ENCODE measurements at regions not wholly inside any gene's neighbourhood (a gene's known extent, or its start where the extent isn't known, plus 50 kb on each side); places are given as distances from the start of the nearest gene placed in this dataset.
"Not testable (repeated sequence)": the region's sequence is repeated elsewhere in the genome, so short reads cannot be mapped to it uniquely, and the experiment has no call there.

DNA sequence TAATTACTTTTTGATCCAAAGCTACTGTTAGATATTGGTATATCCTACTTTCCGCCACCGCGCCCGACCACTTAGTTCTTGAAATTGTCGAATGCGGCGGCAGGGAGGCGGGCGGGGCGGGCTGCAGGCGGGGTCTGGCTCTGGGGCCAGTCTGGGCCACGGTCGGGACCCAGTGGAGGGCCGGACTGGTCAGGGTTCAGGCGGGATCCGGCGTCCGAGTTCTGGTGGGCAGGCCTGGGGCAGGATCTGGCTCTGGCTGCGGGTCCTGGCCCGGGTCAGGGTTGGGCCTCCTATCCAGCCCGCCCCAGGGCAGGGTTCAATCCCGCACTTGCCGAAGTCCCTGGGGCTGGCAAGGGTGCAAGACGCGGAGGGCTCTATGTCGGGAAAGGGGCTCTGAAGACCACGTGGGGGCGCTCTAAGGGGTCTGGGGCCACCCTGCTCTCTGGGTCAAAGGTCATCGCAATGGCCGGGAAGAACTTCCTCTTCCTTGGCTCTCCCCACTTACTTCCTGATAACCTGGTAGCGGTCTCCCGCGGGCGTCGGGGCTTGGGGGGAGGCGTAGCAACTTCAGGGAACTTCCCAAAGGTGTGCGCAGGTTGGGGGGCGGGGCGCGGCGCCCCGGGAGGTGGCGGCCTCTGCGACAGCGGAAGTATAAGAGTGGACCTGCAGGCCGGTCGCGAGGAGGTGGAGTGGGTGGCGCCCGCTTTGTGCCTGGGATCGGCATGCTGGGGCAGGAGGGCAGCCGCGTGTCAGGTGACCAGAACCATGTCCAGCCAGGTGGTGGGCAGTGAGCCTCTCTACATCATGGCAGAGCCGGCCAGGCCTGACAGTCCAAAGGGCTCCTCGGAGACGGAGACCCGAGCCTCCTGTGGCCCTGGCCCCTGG, 83.4 kb downstream of the MRPL57 start:
- WGBS, 2 donors: 96 to 97% methylated on average over 57 of the region's 57 CpGs
- no peaks in the 10 kb centered on the region for H3K9me3 ChIP-seq (ENCODE audit: control insufficient read depth in 4 of 4, insufficient read depth in 3 of 4, low read length in 3 of 4)
- H3K27me3 ChIP-seq (ENCODE audit: control insufficient read depth in 3 of 3, insufficient read depth in 3 of 3, low read length in 2 of 3): no peaks in the 10 kb centered on the region
- no peak overlapping the region for H3K27ac ChIP-seq (ENCODE audit: low read depth in 1 of 2, low read length in 1 of 2)
- DNase-seq: no peak
- TF ChIP-seq, protein P1, sequence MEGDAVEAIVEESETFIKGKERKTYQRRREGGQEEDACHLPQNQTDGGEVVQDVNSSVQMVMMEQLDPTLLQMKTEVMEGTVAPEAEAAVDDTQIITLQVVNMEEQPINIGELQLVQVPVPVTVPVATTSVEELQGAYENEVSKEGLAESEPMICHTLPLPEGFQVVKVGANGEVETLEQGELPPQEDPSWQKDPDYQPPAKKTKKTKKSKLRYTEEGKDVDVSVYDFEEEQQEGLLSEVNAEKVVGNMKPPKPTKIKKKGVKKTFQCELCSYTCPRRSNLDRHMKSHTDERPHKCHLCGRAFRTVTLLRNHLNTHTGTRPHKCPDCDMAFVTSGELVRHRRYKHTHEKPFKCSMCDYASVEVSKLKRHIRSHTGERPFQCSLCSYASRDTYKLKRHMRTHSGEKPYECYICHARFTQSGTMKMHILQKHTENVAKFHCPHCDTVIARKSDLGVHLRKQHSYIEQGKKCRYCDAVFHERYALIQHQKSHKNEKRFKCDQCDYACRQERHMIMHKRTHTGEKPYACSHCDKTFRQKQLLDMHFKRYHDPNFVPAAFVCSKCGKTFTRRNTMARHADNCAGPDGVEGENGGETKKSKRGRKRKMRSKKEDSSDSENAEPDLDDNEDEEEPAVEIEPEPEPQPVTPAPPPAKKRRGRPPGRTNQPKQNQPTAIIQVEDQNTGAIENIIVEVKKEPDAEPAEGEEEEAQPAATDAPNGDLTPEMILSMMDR (IDR thresholded peaks at IDR 0.05; ENCODE audit: control extremely low read depth, extremely low read depth): no peak
- H3K4me3 ChIP-seq: no peak overlapping the region
- no peak for ATAC-seq (ENCODE audit: insufficient read depth, low FRiP score)
- H3K36me3 ChIP-seq (ENCODE audit: control insufficient read depth in 4 of 4, insufficient read depth in 4 of 4, low read length in 4 of 4): no peaks in the 10 kb centered on the region
- H3K9ac ChIP-seq (ENCODE audit: insufficient read depth in 1 of 2, low read length in 2 of 2): no peak overlapping the region
- peaks cover 0 to 3% (median 0%) of the 10 kb centered on the region in 5 donors for H3K4me1 ChIP-seq (ENCODE audit: control insufficient read depth in 5 of 5, insufficient read depth in 5 of 5, low read length in 5 of 5)

DNA sequence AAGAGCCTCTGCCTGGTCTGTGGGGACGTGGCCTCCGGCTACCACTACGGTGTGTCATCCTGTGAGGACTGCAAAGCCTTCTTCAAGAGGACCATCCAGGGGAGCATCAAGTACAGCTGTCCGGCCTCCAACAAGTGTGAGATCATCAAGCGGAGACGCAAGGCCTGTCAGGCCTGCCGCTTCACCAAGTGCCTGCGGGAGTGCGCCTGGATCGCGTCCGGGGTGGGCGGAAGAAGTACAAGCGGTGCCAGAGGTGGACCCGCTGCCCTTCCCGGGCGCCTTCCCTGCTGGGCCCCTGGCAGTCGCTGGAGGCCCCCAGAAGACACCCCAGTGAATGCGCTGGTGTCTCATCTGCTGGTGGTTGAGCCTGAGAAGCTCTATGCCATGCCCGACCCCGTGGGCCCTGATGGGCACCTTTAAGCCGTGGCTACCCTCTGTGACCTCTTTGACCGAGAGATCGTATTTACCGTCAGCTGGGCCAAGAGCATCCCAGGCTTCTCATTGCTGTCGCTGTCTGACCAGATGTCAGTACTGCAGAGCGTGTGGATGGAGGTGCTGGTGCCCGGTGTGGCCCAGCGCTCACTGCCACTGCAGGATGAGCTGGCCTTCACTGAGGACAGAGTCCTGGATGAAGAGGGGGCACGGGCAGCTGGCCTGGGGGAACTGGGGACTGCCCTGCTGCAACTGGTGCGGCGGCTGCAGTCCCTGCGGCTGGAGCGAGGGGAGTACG, 84.3 kb downstream of the MRPL57 start:
- not testable (repeated sequence) for H3K9ac ChIP-seq (ENCODE audit: insufficient read depth in 1 of 2, low read length in 2 of 2); H3K27me3 ChIP-seq (ENCODE audit: control insufficient read depth in 3 of 3, insufficient read depth in 3 of 3, low read length in 2 of 3); H3K36me3 ChIP-seq (ENCODE audit: control insufficient read depth in 4 of 4, insufficient read depth in 4 of 4, low read length in 4 of 4); H3K9me3 ChIP-seq (ENCODE audit: control insufficient read depth in 4 of 4, insufficient read depth in 3 of 4, low read length in 3 of 4); H3K4me3 ChIP-seq; ATAC-seq (ENCODE audit: insufficient read depth, low FRiP score); H3K27ac ChIP-seq (ENCODE audit: low read depth in 1 of 2, low read length in 1 of 2); H3K4me1 ChIP-seq (ENCODE audit: control insufficient read depth in 5 of 5, insufficient read depth in 5 of 5, low read length in 5 of 5); DNase-seq
- WGBS, 2 donors: 97 to 98% methylated on average over 30 to 33 of the region's 35 CpGs

DNA sequence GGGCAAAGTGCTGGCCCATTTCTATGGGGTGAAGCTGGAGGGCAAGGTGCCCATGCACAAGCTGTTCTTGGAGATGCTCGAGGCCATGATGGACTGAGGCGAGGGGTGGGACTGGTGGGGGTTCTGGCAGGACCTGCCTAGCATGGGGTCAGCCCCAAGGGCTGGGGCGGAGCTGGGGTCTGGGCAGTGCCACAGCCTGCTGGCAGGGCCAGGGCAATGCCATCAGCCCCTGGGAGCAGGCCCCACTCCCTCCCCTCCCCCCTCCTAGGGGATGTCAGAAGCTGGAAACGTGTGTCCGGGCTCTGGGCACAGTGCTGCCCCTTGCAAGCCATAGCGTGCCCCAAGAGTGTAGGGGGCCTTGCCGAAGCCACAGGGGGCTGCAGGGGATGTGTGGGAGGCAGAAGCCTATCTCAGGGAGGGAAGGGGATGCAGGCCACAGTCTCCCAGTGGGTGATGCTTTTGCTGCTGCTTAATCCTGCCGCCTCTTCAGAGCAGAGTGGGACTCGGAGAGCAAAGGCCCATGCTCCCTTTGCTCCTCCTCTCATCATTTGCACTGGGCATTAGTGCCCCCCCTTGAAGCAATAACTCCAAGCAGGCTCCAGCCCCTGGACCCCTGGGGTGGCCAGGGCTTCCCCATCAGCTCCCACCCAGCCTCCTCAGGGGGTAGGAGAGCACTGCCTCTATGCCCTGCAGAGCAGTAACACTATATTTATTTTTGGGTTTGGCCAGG, 85.2 kb downstream of the MRPL57 start:
- 77 to 86% methylated on average over 2 to 3 of the region's 9 CpGs for WGBS, 2 donors
- ATAC-seq (ENCODE audit: insufficient read depth, low FRiP score); DNase-seq: not testable (repeated sequence)

DNA sequence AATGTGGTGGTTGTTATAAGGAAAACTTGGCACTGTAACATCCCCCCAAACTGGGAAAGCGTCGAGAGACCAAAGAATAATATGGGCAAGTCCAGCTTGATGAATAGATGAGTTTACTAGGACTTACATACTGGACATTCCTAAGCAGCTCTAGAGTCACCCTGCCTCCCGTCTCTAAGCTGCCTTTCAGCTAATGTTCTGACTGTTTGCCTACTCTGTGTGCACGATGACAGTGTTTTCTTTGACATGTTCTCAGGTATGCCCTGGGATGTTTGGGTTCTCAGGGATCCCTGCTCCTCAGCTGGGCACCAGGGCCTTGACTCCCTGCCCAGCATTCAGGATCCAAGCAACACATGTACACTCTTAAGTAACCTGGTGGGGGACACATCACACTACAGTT, 87.5 kb downstream of the MRPL57 start:
- H3K36me3 ChIP-seq (ENCODE audit: control insufficient read depth in 4 of 4, insufficient read depth in 4 of 4, low read length in 4 of 4); H3K27me3 ChIP-seq (ENCODE audit: control insufficient read depth in 3 of 3, insufficient read depth in 3 of 3, low read length in 2 of 3); H3K9ac ChIP-seq (ENCODE audit: insufficient read depth in 1 of 2, low read length in 2 of 2); H3K4me1 ChIP-seq (ENCODE audit: control insufficient read depth in 5 of 5, insufficient read depth in 5 of 5, low read length in 5 of 5); ATAC-seq (ENCODE audit: insufficient read depth, low FRiP score); H3K27ac ChIP-seq (ENCODE audit: low read depth in 1 of 2, low read length in 1 of 2); H3K9me3 ChIP-seq (ENCODE audit: control insufficient read depth in 4 of 4, insufficient read depth in 3 of 4, low read length in 3 of 4); H3K4me3 ChIP-seq; DNase-seq: not testable (repeated sequence)
- 62 to 73% methylated on average over 2 to 3 of the region's 4 CpGs for WGBS, 2 donors

More for the DNA sequence above, 85.2 kb downstream of the MRPL57 start:
- not testable (repeated sequence) for H3K9ac ChIP-seq (ENCODE audit: insufficient read depth in 1 of 2, low read length in 2 of 2); H3K4me1 ChIP-seq (ENCODE audit: control insufficient read depth in 5 of 5, insufficient read depth in 5 of 5, low read length in 5 of 5); H3K27ac ChIP-seq (ENCODE audit: low read depth in 1 of 2, low read length in 1 of 2); H3K36me3 ChIP-seq (ENCODE audit: control insufficient read depth in 4 of 4, insufficient read depth in 4 of 4, low read length in 4 of 4); H3K27me3 ChIP-seq (ENCODE audit: control insufficient read depth in 3 of 3, insufficient read depth in 3 of 3, low read length in 2 of 3); H3K4me3 ChIP-seq; H3K9me3 ChIP-seq (ENCODE audit: control insufficient read depth in 4 of 4, insufficient read depth in 3 of 4, low read length in 3 of 4)

DNA sequence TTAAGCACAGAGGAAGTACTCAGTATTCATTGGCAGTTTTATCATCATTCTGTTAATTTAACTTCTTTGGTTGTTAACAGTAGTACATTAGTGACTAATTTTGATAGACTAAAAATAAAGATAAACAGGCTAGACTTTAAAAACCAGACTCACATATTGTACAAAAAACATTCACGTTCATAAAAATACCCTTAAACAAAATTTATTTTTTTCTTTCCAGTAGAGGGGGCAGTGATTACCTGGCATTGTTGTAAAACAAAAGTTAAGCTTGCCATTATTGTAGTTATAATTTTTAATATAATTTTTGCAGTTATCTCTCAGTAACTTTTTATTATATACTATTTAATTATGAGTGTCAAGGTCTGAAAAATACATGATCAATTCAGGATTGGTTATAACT, 92.0 kb downstream of the MRPL57 start:
- not testable (repeated sequence) for H3K27ac ChIP-seq (ENCODE audit: low read depth in 1 of 2, low read length in 1 of 2); H3K9ac ChIP-seq (ENCODE audit: insufficient read depth in 1 of 2, low read length in 2 of 2); H3K4me3 ChIP-seq; ATAC-seq (ENCODE audit: insufficient read depth, low FRiP score); H3K4me1 ChIP-seq (ENCODE audit: control insufficient read depth in 5 of 5, insufficient read depth in 5 of 5, low read length in 5 of 5); H3K36me3 ChIP-seq (ENCODE audit: control insufficient read depth in 4 of 4, insufficient read depth in 4 of 4, low read length in 4 of 4); H3K27me3 ChIP-seq (ENCODE audit: control insufficient read depth in 3 of 3, insufficient read depth in 3 of 3, low read length in 2 of 3); H3K9me3 ChIP-seq (ENCODE audit: control insufficient read depth in 4 of 4, insufficient read depth in 3 of 4, low read length in 3 of 4); DNase-seq
- 18 to 24% methylated on average over 1 of the region's 1 CpG for WGBS, 2 donors

DNA sequence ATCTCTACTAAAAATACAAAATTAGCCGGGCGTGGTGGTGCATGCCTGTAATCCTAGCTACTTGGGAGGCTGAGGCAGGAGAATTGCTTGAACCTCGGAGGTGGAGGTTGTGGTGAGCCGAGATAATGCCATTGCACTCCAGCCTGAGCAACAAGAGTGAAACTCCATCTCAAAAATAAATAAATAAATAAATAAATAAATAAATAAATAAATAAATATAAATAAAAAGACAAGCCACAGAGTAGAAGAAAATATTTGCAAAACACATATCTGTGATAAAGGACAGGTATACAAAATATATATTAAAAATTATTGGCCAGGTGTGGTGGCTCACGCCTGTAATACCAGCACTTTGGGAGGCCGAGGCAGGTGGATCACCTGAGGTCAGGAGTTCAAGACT, 96.0 kb downstream of the MRPL57 start:
- not testable (repeated sequence) for ATAC-seq (ENCODE audit: insufficient read depth, low FRiP score); DNase-seq; H3K27me3 ChIP-seq (ENCODE audit: control insufficient read depth in 3 of 3, insufficient read depth in 3 of 3, low read length in 2 of 3); H3K4me3 ChIP-seq; H3K9ac ChIP-seq (ENCODE audit: insufficient read depth in 1 of 2, low read length in 2 of 2); H3K4me1 ChIP-seq (ENCODE audit: control insufficient read depth in 5 of 5, insufficient read depth in 5 of 5, low read length in 5 of 5); H3K36me3 ChIP-seq (ENCODE audit: control insufficient read depth in 4 of 4, insufficient read depth in 4 of 4, low read length in 4 of 4); H3K9me3 ChIP-seq (ENCODE audit: control insufficient read depth in 4 of 4, insufficient read depth in 3 of 4, low read length in 3 of 4); H3K27ac ChIP-seq (ENCODE audit: low read depth in 1 of 2, low read length in 1 of 2)
- WGBS, 2 donors: 97 to 98% methylated on average over 6 of the region's 6 CpGs

DNA sequence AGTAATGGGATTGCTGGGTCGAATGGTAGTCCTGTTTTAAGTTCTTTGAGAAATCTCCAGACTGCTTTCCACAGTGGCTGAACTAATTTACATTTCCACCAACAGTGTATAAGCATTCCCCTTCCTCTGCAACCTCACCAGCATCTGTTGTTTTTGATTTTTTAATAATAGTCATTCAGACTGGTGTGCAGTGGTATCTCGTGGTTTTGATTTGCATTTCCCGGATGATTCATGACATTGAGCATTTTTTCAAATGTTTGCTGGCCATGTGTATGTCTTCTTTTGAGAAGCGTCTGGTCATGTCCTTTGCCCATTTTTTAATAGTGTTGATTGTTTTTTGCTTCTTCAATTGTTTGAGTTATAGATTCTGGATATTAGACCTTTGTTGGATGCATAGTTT, 98.0 kb downstream of the MRPL57 start:
- not testable (repeated sequence) for DNase-seq; ATAC-seq (ENCODE audit: insufficient read depth, low FRiP score); H3K27me3 ChIP-seq (ENCODE audit: control insufficient read depth in 3 of 3, insufficient read depth in 3 of 3, low read length in 2 of 3); H3K36me3 ChIP-seq (ENCODE audit: control insufficient read depth in 4 of 4, insufficient read depth in 4 of 4, low read length in 4 of 4); H3K9me3 ChIP-seq (ENCODE audit: control insufficient read depth in 4 of 4, insufficient read depth in 3 of 4, low read length in 3 of 4); H3K4me1 ChIP-seq (ENCODE audit: control insufficient read depth in 5 of 5, insufficient read depth in 5 of 5, low read length in 5 of 5); H3K9ac ChIP-seq (ENCODE audit: insufficient read depth in 1 of 2, low read length in 2 of 2); H3K27ac ChIP-seq (ENCODE audit: low read depth in 1 of 2, low read length in 1 of 2); H3K4me3 ChIP-seq
- 87% methylated on average over 4 of the region's 4 CpGs for WGBS, 2 donors
